ENCODE measurements at regions not wholly inside any gene's neighbourhood (a gene's known extent, or its start where the extent isn't known, plus 50 kb on each side); places are given as distances from the start of the nearest gene placed in this dataset.

GRCh38 chr1:192100686-192101468, 57.4 kb upstream of the RGS18 start:
- no peaks in the 10 kb centered on the region for H3K9me3 Mint-ChIP-seq

GRCh38 chr1:192104128-192104527, 54.1 kb upstream of the RGS18 start:
- no peaks in the 10 kb centered on the region for H4K20me1 ChIP-seq (ENCODE audit: low read depth)
- no peaks in the 10 kb centered on the region for H3K9me3 Mint-ChIP-seq
- no peaks in the 10 kb centered on the region for H3K36me3 Mint-ChIP-seq
- no peak for DNase-seq (ENCODE audit: low spot score)
- no peaks in the 10 kb centered on the region for H3K4me1 Mint-ChIP-seq
- H3K79me2 ChIP-seq (ENCODE audit: low read depth), result no peaks in the 10 kb centered on the region
- H2AFZ ChIP-seq (replicated peaks), result no peak overlapping the region
- H3K4me1 ChIP-seq, result no peaks in the 10 kb centered on the region
- H3K36me3 ChIP-seq, result no peaks in the 10 kb centered on the region
- H3K4me3 ChIP-seq, result no peak overlapping the region
- H3K4me2 ChIP-seq, result no peak overlapping the region
- no peaks in the 10 kb centered on the region for H3K27me3 Mint-ChIP-seq (ENCODE audit: insufficient read depth, low read depth)
- no peaks in the 10 kb centered on the region for H3K27me3 ChIP-seq
- H3K4me3 Mint-ChIP-seq, result no peak overlapping the region
- TF ChIP-seq, protein P1, sequence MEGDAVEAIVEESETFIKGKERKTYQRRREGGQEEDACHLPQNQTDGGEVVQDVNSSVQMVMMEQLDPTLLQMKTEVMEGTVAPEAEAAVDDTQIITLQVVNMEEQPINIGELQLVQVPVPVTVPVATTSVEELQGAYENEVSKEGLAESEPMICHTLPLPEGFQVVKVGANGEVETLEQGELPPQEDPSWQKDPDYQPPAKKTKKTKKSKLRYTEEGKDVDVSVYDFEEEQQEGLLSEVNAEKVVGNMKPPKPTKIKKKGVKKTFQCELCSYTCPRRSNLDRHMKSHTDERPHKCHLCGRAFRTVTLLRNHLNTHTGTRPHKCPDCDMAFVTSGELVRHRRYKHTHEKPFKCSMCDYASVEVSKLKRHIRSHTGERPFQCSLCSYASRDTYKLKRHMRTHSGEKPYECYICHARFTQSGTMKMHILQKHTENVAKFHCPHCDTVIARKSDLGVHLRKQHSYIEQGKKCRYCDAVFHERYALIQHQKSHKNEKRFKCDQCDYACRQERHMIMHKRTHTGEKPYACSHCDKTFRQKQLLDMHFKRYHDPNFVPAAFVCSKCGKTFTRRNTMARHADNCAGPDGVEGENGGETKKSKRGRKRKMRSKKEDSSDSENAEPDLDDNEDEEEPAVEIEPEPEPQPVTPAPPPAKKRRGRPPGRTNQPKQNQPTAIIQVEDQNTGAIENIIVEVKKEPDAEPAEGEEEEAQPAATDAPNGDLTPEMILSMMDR (IDR thresholded peaks at IDR 0.05), result no peak
- no peak for TF ChIP-seq EZH2phosphoT487 (IDR thresholded peaks at IDR 0.05)
- TF ChIP-seq EZH2 (IDR thresholded peaks at IDR 0.05), result no peak
- H3K9ac ChIP-seq, result no peak overlapping the region
- no peaks in the 10 kb centered on the region for H3K9me3 ChIP-seq (ENCODE audit: low read depth)
- no peak overlapping the region for H3K27ac ChIP-seq
- no peaks in the 10 kb centered on the region for H3F3A ChIP-seq (ENCODE audit: low read depth)
- no peak overlapping the region for H3K27ac Mint-ChIP-seq

More at GRCh38 chr1:192100686-192101468, 57.4 kb upstream of the RGS18 start:
- no peak overlapping the region for H3K4me3 Mint-ChIP-seq
- no peaks in the 10 kb centered on the region for H3K27me3 ChIP-seq
- no peaks in the 10 kb centered on the region for H3K36me3 Mint-ChIP-seq
- no peaks in the 10 kb centered on the region for H3K4me1 Mint-ChIP-seq
- H3K9me3 ChIP-seq (ENCODE audit: low read depth), result no peaks in the 10 kb centered on the region
- no peaks in the 10 kb centered on the region for H3K36me3 ChIP-seq
- H3K27ac Mint-ChIP-seq, result no peak overlapping the region
- no peaks in the 10 kb centered on the region for H3F3A ChIP-seq (ENCODE audit: low read depth)
- no peaks in the 10 kb centered on the region for H3K27me3 Mint-ChIP-seq (ENCODE audit: insufficient read depth, low read depth)
- TF ChIP-seq, protein P1 (IDR thresholded peaks at IDR 0.05), result no peak
- TF ChIP-seq EZH2 (IDR thresholded peaks at IDR 0.05) (no peak), EZH2phosphoT487 (IDR thresholded peaks at IDR 0.05) (no peak)
- no peak for DNase-seq (ENCODE audit: low spot score)
- H3K27ac ChIP-seq, result no peak overlapping the region
- H3K4me3 ChIP-seq, result no peak overlapping the region
- H3K9ac ChIP-seq, result no peak overlapping the region
- H3K4me1 ChIP-seq, result no peaks in the 10 kb centered on the region
- H3K4me2 ChIP-seq, result no peak overlapping the region
- H3K79me2 ChIP-seq (ENCODE audit: low read depth), result no peaks in the 10 kb centered on the region
- H4K20me1 ChIP-seq (ENCODE audit: low read depth), result no peaks in the 10 kb centered on the region
- no peak overlapping the region for H2AFZ ChIP-seq (replicated peaks)

- Mint-ChIP-seq H3K4me1 (no peaks in the 10 kb centered on the region), H3K4me3 (no peak overlapping the region), H3K27ac (no peak overlapping the region), H3K27me3 (ENCODE audit: insufficient read depth, low read depth) (no peaks in the 10 kb centered on the region), H3K9me3 (no peaks in the 10 kb centered on the region), H3K36me3 (no peaks in the 10 kb centered on the region)
- no peaks in the 10 kb centered on the region for H3K79me2 ChIP-seq (ENCODE audit: low read depth)
- H3F3A ChIP-seq (ENCODE audit: low read depth), result no peaks in the 10 kb centered on the region
- H3K4me2 ChIP-seq, result no peak overlapping the region
- H3K4me1 ChIP-seq, result no peaks in the 10 kb centered on the region
- H2AFZ ChIP-seq (replicated peaks), result no peak overlapping the region
- H4K20me1 ChIP-seq (ENCODE audit: low read depth), result no peaks in the 10 kb centered on the region
- H3K27ac ChIP-seq, result no peak overlapping the region
- DNase-seq (ENCODE audit: low spot score), result no peak
- H3K9me3 ChIP-seq (ENCODE audit: low read depth), result no peaks in the 10 kb centered on the region
- no peak for TF ChIP-seq EZH2 (IDR thresholded peaks at IDR 0.05)
- TF ChIP-seq, protein P1 (IDR thresholded peaks at IDR 0.05), result no peak
- TF ChIP-seq EZH2phosphoT487 (IDR thresholded peaks at IDR 0.05), result no peak
- no peaks in the 10 kb centered on the region for H3K27me3 ChIP-seq
- no peak overlapping the region for H3K9ac ChIP-seq
- H3K36me3 ChIP-seq, result no peaks in the 10 kb centered on the region
- H3K4me3 ChIP-seq, result no peak overlapping the region
Measured at GRCh38 chr1:192104852-192105251, 53.4 kb upstream of the RGS18 start.
